GM21447 (cell line): ENCODE measurements at regions not wholly inside any gene's neighbourhood (a gene's known extent, or its start where the extent isn't known, plus 50 kb on each side); places are given as distances from the start of the nearest gene placed in this dataset.

Source experiments
- ATAC-seq: cut with Tn5 transposase; IDR thresholded peaks from one replicate; pipeline ENCODE4 v1.9.1; 2021; ENCODE audit not compliant: unreplicated experiment

DNA sequence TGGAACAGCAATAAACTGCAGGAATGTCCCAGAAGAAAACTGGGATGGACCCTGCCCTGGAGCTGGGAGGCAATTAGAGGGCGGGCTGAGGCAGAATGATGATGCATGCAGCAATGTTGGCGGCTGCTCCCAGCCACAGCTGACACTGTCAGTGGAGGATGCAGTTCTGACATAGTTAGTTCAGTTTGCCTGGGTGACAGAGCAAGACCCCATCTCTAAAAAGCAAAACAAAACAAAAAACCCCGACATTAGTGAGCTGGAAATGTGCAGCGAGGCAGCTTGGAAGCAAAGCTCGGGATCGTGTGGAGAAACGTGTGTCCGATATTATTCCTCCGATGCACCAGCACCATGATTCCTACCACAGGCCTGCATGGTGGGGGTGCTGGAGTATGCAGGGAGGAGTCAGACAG, 110.1 kb upstream of the UQCRFS1 start:
- ATAC-seq, result no peak

DNA sequence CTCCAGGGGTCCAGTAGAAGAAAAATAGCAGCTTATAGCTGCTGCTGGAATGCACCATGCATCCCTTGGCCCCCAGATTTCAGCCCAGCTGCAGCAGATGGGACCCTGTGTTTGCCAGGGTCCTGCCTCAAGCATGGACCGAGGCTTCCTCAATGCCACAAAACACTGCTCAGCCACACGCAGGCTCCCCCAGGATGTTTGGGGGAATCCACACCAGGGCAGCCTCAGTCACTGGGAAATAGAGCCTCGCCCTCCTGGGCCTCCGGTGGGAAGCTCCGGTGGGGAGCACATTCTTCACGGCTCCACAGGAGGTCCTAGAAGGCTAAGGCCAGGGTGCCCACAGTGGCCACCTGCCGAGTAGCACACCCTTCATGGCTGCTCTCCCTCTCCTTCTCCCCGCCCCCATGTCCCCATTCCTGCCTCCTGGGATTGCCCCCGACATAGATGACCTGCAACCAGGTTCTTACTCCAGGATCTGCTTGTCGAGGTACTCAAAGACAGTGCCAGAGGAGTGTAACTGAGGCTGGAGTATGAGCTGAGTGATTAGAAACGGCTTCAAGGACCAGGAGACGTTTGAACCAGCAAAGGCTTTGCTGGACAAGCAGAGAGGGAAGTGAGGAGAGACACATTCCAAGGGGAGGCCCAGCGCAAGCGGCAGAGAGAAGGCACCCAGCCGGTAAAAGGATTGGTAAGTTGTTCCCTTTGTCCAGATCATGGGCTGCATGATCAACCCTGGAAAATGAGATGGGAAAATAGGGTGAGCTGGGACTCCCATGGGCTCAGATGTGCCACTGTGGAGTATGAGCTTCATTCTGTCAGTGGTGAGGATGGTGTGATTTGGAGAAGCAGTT, 110.7 kb upstream of the UQCRFS1 start:
- no peak for ATAC-seq

DNA sequence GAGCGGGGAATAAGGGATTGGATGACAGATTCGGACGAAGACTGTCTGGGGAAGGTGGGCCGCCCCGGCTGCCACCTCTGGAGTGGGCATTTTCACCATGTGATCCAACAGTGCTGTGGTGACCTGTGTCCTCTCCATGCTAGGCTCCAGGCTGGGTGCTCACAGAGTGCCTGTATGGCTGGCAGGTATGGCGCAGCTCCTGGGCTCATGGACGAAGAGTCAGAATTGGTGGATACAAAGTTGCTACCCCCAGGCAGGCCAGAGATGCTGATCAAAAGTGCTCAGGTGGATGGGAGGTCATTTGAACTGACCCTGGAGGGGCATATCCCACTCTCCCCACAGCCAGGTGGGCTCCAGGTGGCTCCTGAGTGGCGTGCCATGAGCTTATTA, 111.3 kb upstream of the UQCRFS1 start:
- no peak for ATAC-seq

DNA sequence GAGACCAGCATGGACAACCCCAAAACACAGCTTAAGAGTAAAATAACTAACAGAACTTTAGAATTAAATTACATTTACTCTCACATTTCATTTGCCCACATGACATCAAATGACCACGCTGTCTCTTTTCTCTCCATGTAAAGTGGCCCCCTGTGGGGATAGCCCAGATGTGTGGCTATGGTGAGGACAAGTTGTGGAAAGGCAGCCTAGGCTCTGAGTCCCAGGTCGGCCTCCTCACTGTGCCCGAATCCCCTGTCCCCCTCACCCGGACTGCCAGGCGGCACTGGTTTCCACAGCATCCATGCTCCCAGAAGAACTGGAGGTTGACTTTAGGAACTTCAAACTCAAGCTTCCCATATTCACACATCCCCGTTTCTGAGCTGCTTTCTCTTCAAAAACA, 111.8 kb upstream of the UQCRFS1 start:
- no peak for ATAC-seq

DNA sequence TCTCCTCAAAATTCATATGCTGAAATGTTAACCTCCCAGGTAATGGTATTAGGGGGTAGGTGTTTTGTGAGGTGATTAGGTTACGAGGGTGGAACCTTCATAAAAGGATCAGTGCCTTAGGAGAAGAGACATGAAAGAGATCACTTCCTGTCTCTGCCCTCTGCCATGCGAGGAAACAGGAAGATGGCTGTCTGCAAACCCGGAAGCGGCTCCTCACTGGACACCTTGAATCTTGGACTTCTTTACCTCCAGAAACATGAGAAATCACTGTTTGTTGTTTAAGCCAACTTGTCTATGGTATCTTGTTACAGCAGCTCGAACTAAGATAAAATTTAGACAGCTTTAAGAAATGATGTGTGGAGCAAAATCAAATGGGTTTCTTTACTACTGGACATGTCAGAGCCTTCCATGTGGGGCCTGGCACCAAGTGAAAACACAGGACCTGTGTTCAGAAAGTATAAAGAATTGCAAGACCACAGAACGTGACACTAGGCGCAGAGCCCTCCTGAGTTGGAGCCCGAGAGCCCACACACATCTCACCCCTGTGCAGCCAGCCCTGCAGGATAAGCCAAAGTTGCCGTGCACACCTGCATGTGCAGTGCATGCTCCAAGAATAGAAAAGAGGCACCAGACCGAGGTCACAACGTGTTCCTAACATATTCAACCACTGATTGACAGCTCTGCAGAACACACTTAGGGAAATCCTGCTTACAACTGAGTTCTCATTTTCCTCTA, 112.5 kb upstream of the UQCRFS1 start:
- no peak for ATAC-seq

DNA sequence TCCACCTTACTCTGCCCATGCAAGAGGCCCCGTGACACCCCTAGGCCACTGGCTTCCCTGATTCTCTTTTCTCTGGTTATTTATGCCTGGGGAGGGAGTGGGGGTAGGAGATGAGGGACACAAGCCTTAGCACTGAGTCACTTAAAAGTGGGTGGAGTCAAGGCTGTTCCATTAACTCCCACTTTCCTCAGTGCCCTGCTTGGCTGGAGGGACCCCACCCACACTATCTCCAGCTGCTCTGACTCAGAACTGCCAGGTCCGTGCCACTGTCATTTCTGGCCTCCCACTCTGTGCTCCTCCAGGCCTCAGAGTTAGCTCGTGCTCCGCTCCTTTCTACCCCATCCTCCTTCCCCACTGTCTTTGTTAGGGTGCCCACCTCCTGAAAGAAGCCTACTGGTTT, 113.4 kb upstream of the UQCRFS1 start:
- ATAC-seq, result no peak

DNA sequence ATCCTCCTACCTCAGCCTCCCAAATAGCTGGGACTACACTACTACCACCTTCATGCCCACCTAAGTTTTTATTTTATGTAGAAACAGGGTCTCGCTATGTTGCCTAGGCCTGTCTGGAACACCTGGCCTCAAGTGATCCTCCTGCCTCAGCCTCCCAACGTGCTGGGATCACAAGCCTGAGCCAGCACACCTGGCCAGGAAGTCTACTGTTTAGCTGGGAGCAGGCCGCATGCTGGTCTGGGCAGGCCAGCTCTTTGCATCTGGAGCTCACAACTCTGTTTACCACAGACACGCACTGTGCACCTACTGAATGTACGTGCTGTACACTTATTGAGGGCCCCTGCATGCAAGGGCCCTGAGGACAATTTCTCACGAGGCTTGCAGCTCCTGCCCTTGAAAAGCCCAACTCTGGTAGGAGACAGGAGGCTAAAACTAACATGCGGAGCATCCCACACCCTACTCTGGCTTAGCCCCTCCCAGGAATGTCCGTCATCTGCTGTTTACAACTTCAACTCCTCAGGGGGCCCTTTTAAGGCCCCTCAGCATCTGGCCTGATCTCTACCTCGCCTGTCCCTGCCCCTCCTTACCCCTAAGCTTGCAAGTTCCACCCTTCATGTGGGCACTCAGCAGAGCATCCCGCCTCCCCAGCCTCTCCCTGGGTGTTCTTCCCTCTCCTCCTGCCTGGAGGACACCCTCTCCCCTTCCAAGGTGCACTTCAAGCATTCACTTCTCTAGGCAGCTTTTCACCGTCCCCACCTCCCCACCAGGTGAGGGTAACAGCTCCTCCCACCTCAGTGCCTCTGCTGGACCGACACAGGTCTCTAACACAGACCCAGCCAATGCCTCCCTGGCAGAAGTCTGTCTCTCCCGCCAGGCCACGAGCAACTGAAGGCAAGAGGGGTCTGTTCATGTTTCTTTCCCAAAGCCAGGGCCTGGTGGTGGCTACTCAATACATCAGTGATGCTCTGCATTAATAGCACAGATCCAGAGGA, 114.2 kb upstream of the UQCRFS1 start:
- no peak for ATAC-seq

DNA sequence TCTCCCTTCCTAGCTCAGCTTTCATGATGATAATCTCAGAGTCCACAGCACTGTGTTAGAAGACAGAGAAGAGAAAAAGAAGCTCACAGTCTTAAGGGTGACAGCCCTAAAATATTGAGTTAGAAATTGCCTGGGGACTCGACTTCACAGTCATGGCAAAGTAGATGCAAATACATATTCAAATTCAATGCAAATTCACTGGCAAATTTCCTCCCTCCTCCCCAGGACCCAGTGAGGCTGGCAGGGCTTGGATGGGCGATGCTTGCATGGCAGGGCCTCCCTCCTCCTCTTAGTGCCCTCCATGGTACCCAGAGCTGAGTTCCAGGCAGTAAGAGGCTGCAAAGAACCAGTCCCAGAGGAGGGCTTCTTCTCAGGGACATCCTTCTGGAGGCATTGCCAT, 115.6 kb upstream of the UQCRFS1 start:
- ATAC-seq, result no peak

DNA sequence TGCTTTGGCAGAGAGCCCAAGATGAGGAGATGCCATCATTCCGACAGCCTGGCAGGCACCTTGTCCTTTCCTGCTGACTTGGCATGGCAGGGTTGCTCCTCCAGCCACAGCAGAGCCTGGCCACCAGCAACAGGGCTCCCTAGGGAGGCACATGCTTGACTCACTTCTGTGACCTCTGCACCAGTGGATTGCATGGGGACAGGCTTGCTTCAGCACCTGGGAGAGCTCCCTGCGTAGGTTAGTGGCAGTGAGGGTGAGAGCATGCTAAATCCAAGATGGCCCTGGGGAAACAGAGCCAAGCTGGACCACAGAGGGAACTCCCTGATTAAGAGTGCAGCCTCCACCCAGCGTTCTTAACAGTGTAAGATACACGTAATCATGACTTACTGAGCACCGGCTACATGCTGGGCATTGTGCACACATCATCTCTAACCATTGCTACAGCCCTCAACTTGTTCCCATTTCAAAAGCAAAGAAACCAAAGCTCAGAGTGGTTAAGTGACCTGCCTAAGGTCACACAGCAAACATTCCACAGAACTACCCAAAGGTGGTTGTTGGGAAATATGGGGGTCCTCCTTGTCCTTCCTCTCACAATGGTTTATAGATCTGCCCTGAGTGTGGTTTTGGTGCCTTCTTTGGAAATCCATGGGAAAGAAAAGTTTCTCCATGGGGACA, 116.6 kb upstream of the UQCRFS1 start:
- ATAC-seq, result no peak

DNA sequence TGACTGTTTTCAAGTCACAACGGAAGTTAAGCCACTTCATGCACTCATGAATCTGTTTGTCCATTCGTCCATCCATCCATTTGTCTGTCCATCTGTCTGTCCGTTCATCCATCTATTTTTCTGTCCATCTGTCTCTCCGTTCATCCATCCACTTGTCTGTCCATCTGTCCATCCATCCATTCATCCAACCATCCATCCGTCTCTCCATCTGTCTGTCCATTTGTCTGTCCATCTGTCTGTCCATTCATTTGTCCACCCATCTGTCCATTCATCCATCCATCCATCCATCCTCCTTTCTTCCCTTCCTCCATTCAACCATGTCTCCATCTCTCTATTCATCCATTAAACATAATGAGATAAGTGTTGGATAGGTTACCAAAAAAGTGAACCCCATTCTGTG, 123.5 kb upstream of the UQCRFS1 start:
- ATAC-seq, result no peak

DNA sequence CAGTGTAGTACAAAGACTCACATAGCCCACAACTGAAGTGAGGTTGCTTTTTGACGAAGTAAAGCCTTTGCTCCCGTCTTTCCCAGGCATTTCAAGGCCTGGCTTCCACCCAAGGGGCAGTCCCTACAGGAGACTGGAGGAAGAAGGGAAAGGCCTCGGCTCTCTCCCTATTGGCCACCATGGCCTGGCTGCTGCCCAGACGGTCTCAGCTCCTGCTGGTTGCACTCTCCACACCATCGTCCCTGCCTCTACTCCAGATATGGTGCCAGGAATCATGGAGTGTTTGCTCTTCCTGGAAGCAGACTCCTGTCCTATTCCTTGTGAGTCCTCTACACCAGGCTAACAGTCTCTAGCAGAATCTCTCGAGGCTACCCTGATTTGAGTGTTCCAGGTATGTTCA, 124.1 kb upstream of the UQCRFS1 start:
- no peak for ATAC-seq

DNA sequence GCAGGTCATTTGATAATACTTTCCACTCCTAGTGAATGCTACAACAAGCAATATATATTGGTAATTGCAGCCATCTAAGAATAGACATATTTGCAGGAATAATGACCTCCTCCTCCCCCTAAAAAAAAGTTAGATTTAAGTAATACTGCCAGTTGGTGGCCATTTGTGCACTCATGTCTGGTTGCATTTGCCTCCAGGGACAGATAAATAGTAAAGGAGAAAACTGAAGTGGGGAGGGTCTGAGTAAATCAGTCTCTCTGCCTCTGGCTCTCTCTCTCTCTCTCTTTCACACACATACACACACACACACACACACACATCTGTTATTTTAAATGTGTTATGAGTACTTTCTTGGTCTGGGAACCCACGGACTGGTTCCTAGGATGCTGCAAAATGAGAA, 125.5 kb upstream of the UQCRFS1 start:
- no peak for ATAC-seq

DNA sequence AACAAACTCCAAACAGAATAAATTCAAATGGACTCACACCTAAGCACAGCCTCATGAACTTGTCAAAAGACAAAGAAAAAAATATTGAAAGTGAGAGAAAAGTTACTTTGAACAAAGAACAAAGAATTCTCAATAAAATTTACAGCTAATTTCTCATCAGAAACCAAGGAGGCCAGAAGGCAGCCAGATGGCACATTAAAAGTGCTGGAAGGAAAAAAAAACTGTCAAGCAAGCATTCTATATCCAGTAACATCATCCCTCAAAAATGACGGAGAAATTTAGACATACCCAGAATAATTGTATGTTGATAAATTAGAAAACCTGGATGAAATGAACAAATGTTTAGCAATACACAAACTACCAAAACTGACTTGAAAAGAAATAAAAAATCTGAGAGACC, 129.8 kb upstream of the UQCRFS1 start:
- no peak for ATAC-seq

DNA sequence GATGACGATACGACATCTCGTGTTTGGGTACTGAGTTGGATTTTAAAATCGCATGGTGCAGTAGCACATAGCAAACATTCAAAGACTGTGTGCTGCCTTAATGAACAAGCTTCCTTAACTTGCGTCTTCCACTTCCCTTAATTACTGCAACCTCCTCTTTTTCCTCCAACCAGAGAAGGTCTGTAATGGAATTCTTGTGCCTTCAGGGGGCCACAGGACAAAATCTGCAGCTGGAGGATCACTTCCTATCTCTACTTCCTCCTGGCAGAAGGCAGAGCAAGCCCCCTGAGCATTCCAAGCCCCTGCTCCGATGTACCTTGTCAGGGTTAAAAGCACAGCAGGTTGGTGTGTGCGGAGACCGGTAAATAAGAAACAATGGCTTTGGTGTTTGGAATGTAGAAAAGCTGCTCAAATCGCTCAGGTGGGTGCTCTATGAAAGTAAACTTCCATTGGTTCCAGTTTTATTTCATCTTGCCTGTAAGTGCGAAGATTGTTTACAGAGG, 151.3 kb upstream of the UQCRFS1 start:
- ATAC-seq, result no peak

DNA sequence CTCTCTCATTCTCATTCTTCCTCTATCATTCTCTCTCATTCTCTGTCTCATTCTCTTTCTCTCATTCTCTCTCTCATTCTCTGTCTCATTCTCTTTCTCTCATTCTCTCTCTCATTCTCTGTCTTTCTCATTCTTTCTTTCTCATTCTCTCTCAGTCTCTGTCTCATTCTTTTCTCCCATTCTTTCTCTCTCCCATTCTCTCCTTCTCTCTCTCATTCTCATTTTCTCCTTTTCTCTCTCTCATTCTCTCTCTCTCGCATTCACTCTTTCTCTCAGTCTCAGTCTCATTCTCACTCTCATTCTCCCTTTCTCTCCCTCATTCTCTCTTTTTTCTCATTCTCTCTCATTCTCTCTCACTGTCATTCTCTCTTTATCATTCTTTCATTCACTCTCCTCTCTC, 152.0 kb upstream of the UQCRFS1 start:
- ATAC-seq, result no peak

DNA sequence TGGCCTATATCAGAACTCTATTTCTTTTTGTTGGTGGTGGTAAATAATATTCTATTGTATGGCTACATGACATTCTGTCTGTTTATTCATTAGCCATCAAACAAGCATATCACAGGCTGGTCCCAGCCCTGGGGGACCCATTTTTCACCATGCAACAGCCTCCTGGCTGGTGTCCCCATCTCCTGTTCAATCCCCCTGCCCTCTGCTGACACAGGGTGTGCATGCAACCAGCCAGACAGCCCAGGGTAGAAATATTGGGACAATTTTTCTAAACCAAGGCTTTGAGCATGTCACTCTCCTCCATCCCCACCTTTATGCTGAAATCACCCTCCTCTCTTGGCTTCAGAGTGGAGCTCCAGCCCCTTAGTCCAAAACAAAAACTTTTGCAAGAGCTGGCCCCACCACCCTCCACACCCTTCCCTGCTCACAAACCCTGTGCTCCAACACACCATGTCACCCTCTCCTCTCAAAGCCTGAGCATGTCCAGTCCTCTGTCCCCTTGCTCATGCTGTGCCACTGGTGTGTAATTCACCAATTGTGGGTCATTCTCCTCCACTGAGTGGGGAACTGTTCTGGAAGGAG, 153.0 kb upstream of the UQCRFS1 start:
- ATAC-seq, result no peak

DNA sequence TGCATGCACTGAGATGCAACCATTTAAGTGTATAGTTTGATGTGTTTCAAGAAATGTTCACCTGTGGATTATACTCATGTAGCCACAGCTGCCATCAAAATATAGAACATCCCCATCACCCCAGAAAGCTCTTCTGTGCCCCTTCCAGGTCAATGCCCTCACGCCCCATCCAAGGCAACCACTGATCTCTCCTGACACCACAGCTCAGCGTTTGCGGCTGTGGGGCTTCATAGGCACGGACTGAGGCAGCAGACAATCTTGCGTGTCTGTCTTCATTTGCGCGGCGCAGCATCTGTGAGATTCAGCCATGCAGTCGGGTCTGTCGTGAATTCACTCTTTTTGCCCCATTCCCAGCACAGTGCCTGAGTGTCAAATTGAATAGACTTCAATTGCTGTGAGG, 153.8 kb upstream of the UQCRFS1 start:
- ATAC-seq, result no peak

DNA sequence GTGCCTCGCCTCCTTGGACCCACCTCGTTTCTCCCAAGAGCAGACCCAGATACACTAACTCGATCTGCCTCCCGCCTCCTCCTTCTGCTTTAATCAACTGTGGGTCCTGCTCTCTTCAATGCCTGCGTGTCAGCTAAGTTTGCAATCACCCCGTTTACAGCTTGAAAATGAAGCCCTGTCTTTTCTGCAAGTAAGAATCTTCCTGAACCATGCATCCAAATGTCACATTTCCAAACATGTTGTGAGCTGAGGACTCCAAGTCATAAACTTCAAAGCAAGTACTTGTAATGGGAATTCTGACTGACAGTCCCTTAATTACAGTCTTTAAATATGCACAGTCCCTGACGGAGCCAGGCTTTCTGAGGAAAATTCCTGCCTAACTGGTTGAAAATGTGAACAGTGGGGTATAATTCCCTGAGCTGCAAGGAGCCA, 154.9 kb upstream of the UQCRFS1 start:
- ATAC-seq, result no peak

DNA sequence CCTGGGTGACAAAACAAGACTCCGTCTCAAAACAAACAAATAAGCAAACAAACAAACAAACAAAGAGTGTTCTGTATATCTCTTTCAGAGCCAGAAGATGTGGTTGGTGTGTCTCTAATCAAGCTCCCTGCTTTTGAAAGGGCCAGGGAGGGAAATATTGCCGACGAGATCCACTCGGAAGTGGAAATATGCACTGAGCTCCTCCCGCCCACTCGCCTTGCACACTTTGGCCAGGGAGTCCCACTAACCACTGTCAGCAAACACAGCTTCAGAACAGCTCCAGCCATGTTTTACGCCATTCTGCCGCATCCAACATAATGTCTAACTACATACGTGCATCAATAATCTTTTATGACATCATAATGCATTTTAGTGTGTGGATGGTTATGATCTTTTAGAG, 155.5 kb upstream of the VSTM2B start:
- no peak for ATAC-seq
